Small intestine (tissue), 7 donors: ENCODE measurements at regions not wholly inside any gene's neighbourhood (a gene's known extent, or its start where the extent isn't known, plus 50 kb on each side); places are given as distances from the start of the nearest gene placed in this dataset.

Experiments used
- DNase-seq, 2 donors: peaks; one replicate each; pipeline versions ENCODE4 v3.0.0 to v3.0.0-alpha.2; 2013
- FAIRE-seq: peaks from 2 replicates; lab custom pipeline; 2012; peaks lifted over from hg19 to GRCh38; lab: Jason Lieb, UNC
- H3K27ac ChIP-seq, 3 donors: one replicate each; pipeline ENCODE4 v1.5.1; 2013; ENCODE audit warnings: low read length in 2 of 3, mild to moderate bottlenecking in 2 of 3, control low read depth in 1 of 3, inconsistent platforms in 1 of 3, low read depth in 1 of 3, moderate library complexity in 1 of 3
- H3K27me3 ChIP-seq, 3 donors: one replicate each; pipeline ENCODE4 v1.6.1; 2013; ENCODE audit warnings: low read length in 3 of 3, inconsistent platforms in 1 of 3; ENCODE audit not compliant: control insufficient read depth in 3 of 3, insufficient read depth in 3 of 3
- H3K36me3 ChIP-seq, 3 donors: one replicate each; pipeline ENCODE4 v1.6.1; 2013; ENCODE audit warnings: low read length in 3 of 3, inconsistent platforms in 1 of 3, low read depth in 1 of 3, mild to moderate bottlenecking in 1 of 3, moderate library complexity in 1 of 3; ENCODE audit not compliant: control insufficient read depth in 3 of 3, insufficient read depth in 2 of 3
- H3K4me1 ChIP-seq, 3 donors: one replicate each; pipeline ENCODE4 v1.6.1; 2013; ENCODE audit warnings: low read length in 2 of 3, inconsistent platforms in 1 of 3, low read depth in 1 of 3, mild to moderate bottlenecking in 1 of 3, moderate library complexity in 1 of 3; ENCODE audit not compliant: control insufficient read depth in 3 of 3, insufficient read depth in 2 of 3
- H3K4me3 ChIP-seq, 3 donors: one replicate each; pipeline ENCODE4 v1.5.1; 2013; ENCODE audit warnings: low read length in 3 of 3, control low read depth in 1 of 3, inconsistent platforms in 1 of 3, low read depth in 1 of 3, mild to moderate bottlenecking in 1 of 3, moderate library complexity in 1 of 3
- H3K9me3 ChIP-seq, 2 donors: one replicate each; pipeline ENCODE4 v1.6.1; 2013; ENCODE audit warnings: low read depth in 1 of 2, low read length in 1 of 2; ENCODE audit not compliant: control insufficient read depth in 2 of 2, insufficient read depth in 1 of 2
- WGBS, 3 donors: extraction: QIAGEN DNeasy Blood & Tissue Kit; methylation state at CpG; one replicate each; pipeline ENCODE4 v1.1.7; 2013; 5-methylcytosine and 5-hydroxymethylcytosine counted together
- donor health status: healthy with polysubstance abuse.
- donor health status: control.
- donor health status: control.
- donor health status: Bipolar disorder and iron deficiency.
- donor health status: healthy.

DNA sequence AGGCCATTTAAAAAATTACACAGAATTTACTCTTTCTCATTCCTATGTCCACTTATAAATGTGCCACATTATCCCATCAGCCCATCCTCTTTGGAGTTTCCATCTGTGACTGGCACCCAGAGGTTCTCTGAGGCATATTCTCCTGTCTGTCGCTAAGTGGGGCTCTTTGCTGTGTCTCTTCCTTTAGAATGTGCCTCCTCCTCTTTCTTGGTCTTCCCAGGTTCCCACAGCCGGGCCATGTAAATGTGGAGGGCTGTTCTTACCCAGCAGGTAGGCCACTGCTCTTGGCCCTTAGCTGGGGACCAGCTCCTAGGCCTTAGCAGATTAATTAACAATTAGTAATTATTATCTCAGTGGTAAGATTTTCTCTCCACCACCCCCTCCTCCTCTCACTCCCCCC is 167.0 kb downstream of the INSIG2 start:
- H3K36me3 ChIP-seq = no peaks in the 10 kb centered on the region
- WGBS, 3 donors = 56 to 97% (median 89%) methylated on average over 2 of the region's 2 CpGs
- no peak overlapping the region for H3K27ac ChIP-seq
- DNase-seq (no peak), FAIRE-seq (no peak)
- H3K4me3 ChIP-seq = no peak overlapping the region
- H3K9me3 ChIP-seq = peaks cover 0 to 2% of the 10 kb centered on the region in 2 donors
- H3K27me3 ChIP-seq = no peaks in the 10 kb centered on the region
- peaks cover 0 to 11% (median 4%) of the 10 kb centered on the region in 3 donors for H3K4me1 ChIP-seq

DNA sequence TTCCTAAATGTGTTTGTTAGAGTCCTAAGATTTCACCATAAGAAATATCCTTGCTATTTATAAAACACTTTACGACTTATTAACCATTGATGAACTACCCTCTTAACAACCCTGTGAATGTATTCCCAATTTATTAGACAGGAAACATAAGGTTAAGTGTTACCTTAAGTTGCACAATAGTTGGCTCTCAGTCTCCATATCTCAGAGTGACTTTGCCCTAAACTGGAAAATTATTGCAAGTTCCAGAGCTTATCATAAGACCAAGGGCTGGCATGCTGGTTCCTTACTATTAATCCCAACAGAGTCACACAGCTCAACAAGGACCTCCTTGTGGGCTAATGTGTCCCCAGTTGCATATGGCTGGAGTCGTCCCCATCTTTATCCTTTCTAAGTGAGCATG is 165.8 kb downstream of the INSIG2 start:
- H3K27me3 ChIP-seq = peaks cover 0 to 2% (median 0%) of the 10 kb centered on the region in 3 donors
- peak; percentile 59 to 69 for DNase-seq
- H3K27ac ChIP-seq = no peak overlapping the region
- peaks cover 0 to 11% (median 4%) of the 10 kb centered on the region in 3 donors for H3K4me1 ChIP-seq
- WGBS, 3 donors = 19 to 58% (median 35%) methylated on average over 2 of the region's 2 CpGs
- FAIRE-seq = no peak
- H3K36me3 ChIP-seq = no peaks in the 10 kb centered on the region
- H3K9me3 ChIP-seq = peaks cover 0 to 2% of the 10 kb centered on the region in 2 donors
- no peak overlapping the region for H3K4me3 ChIP-seq

DNA sequence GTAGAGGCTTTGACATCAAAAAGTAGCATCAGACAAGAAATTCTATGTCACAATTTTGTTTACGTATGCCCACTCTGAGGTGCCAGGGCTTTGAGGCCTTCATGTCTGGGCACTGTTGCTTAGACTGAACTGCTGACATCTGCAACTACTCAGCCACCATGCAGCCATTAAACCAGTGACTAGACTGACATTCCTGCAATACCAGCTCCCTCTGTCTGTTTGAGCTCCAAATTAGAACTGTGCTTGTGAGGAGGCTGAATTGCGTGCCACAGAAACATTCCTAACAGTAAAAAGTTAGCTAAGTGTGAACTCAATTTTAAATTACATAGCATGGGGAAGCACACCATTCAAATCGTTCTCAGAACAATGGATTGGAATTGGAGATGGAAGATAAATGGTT is 163.2 kb downstream of the INSIG2 start:
- peaks cover 0 to 4% (median 2%) of the 10 kb centered on the region in 3 donors for H3K27me3 ChIP-seq
- no peak for FAIRE-seq
- H3K4me3 ChIP-seq = no peak overlapping the region
- no peak for DNase-seq
- H3K27ac ChIP-seq = no peak overlapping the region
- peaks cover 0 to 2% of the 10 kb centered on the region in 2 donors for H3K9me3 ChIP-seq
- no peaks in the 10 kb centered on the region for H3K36me3 ChIP-seq
- 80 to 92% (median 88%) methylated on average over 3 of the region's 3 CpGs for WGBS, 3 donors
- peaks cover 0 to 11% (median 4%) of the 10 kb centered on the region in 3 donors for H3K4me1 ChIP-seq

DNA sequence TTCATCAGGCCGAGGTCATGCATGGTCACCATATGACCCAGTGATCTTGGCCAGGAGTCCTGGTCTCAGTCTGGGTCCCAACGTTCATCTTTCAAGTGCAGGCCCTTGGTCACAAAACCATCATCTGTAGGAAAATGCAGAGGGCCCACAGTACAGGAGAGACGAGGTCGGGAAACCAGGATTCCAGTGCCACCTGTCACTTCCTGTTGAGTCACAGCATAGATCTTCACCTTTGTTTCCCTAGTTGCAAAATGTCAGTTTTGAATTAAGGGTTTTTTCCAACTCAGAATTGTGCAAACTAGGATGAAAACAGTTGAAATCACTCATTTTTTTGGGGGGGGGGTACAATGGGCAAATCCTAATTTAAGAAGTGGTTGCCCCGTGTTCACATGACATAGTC is 162.2 kb downstream of the INSIG2 start:
- DNase-seq = no peak
- WGBS, 3 donors = 65 to 72% (median 67%) methylated on average over 5 of the region's 5 CpGs
- H3K4me1 ChIP-seq = peaks cover 0 to 11% (median 4%) of the 10 kb centered on the region in 3 donors
- peaks cover 0 to 5% (median 4%) of the 10 kb centered on the region in 3 donors for H3K27me3 ChIP-seq
- H3K27ac ChIP-seq = no peak overlapping the region
- H3K9me3 ChIP-seq = no peaks in the 10 kb centered on the region
- no peak for FAIRE-seq
- no peaks in the 10 kb centered on the region for H3K36me3 ChIP-seq
- no peak overlapping the region for H3K4me3 ChIP-seq

DNA sequence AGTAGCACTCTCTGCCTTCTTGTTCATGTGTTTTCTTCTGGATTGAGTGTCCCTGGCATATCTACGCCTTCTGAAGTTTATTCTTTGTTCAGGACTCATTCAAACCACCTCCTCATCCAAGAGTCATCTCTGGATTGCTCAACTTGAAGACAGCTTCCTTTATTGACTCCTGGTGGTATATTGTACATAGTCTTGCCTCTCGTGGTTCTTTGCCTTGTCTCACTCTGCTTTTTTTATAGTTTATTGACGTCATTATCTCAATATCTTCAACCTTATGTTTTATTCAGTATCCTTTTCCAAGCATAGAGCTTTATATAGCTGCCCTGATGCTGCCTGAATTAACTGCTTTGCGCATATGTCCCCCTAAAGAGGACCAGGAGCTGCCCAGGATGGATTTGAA is 161.7 kb downstream of the INSIG2 start:
- Histone ChIP-seq H3K9me3 (no peaks in the 10 kb centered on the region), H3K27me3 (peaks cover 0 to 5% (median 4%) of the 10 kb centered on the region in 3 donors), H3K4me3 (no peak overlapping the region), H3K27ac (no peak overlapping the region), H3K36me3 (no peaks in the 10 kb centered on the region), H3K4me1 (peaks cover 0 to 11% (median 4%) of the 10 kb centered on the region in 3 donors)
- DNase-seq (no peak), FAIRE-seq (no peak)
- 38 to 63% (median 45%) methylated on average over 4 of the region's 4 CpGs for WGBS, 3 donors

DNA sequence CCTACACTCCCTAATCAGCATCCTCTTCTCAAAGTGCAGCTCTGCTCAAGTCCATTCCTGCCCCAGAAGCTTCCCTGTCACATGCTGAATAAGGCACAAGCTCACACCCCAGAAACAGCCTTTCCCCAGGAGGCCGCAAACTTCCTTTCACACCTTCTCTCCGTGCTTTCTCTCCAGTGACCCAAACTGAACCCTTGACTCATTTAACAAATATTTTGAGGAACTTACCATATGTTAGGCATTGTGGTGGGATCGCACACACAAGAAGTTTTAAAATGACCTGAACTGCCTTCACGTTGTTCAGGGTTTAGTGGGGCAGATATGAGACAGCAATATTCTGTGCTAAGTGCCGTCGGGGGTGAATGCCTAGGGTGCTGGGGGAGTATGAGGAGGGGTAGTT is 161.3 kb downstream of the INSIG2 start:
- WGBS, 3 donors = 63 to 70% (median 70%) methylated on average over 6 of the region's 6 CpGs
- FAIRE-seq = no peak

DNA sequence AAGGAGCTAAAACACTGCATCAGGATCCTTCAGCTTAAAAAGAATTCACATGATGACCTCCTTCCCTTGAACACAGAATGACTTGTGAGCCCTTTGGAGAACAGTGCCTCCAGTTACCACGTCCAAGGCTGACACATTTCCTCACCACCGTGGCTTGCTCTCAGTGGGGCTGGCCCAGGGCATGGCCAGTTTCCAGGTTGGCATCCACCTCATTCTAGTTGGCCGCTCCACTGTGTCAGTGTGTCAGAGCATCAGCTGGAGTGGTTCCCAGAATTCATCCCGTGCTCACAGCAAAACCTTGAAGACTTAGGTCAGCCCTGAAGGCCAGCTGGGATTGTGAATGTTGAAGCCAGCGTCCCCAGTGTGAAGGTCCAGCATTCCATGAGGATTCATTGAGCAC is 158.5 kb downstream of the INSIG2 start:
- peaks cover 0 to 10% (median 8%) of the 10 kb centered on the region in 3 donors for H3K27me3 ChIP-seq
- no peaks in the 10 kb centered on the region for H3K4me1 ChIP-seq
- no peak for FAIRE-seq
- 70 to 76% (median 75%) methylated on average over 5 of the region's 5 CpGs for WGBS, 3 donors
- no peak overlapping the region for H3K27ac ChIP-seq
- no peak for DNase-seq
- H3K9me3 ChIP-seq = no peaks in the 10 kb centered on the region
- H3K4me3 ChIP-seq = no peak overlapping the region
- no peaks in the 10 kb centered on the region for H3K36me3 ChIP-seq

More for the DNA sequence above, 161.3 kb downstream of the INSIG2 start:
- DNase-seq = no peak
- Histone ChIP-seq H3K36me3 (no peaks in the 10 kb centered on the region), H3K4me1 (peaks cover 0 to 8% (median 4%) of the 10 kb centered on the region in 3 donors), H3K27me3 (peaks cover 0 to 5% (median 4%) of the 10 kb centered on the region in 3 donors), H3K4me3 (no peak overlapping the region), H3K27ac (no peak overlapping the region), H3K9me3 (no peaks in the 10 kb centered on the region)

DNA sequence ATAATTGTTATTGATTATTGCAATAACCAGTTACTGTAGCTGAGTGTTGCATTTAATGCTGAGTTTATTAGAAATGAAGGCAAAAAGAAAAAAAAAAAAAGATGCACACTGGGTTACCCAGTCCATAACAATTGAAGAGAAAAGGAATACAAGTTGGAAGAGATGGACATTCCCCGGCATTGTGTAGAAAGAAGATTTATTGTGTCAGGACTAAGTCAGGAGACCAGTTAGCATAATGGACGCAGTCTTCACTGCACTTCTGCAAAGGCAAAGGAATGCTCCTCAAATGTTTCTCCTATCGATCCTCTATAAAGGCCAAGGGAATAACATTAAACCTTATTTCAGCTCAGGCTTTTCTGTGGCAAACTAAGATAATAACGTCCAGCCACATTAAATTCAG is 157.8 kb downstream of the INSIG2 start:
- DNase-seq = no peak
- no peak for FAIRE-seq
- WGBS, 3 donors = 84 to 85% (median 85%) methylated on average over 4 of the region's 4 CpGs

DNA sequence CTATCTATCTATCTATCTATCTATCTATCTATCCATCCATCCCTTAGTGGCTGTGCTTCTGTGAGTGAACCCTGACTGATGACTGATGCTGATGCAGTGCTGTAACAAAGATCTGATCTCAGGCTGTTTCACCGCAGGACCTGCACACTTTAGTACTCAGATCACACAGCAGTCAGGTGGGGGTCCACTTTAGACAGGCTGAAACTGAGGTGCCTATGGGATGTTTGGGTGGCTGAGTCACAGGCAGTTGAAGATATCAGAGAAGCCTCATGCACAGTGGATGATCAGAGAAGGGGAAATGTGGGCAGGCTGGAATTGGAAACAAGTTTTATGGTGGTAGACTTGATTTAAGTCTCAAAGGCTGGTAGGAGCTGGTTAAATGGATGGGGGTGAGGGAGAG is 156.4 kb downstream of the INSIG2 start:
- H3K27me3 ChIP-seq = peaks cover 0 to 10% (median 6%) of the 10 kb centered on the region in 3 donors
- no peaks in the 10 kb centered on the region for H3K4me1 ChIP-seq
- WGBS, 3 donors = 95 to 100% (median 98%) methylated on average over 1 of the region's 1 CpG
- H3K27ac ChIP-seq = no peak overlapping the region
- H3K9me3 ChIP-seq = no peaks in the 10 kb centered on the region
- no peak overlapping the region for H3K4me3 ChIP-seq
- DNase-seq (no peak), FAIRE-seq (no peak)
- no peaks in the 10 kb centered on the region for H3K36me3 ChIP-seq

More for the DNA sequence above, 157.8 kb downstream of the INSIG2 start:
- H3K27me3 ChIP-seq = peaks cover 0 to 10% (median 8%) of the 10 kb centered on the region in 3 donors
- H3K36me3 ChIP-seq = no peaks in the 10 kb centered on the region
- H3K9me3 ChIP-seq = no peaks in the 10 kb centered on the region
- H3K4me1 ChIP-seq = no peaks in the 10 kb centered on the region
- no peak overlapping the region for H3K27ac ChIP-seq
- H3K4me3 ChIP-seq = no peak overlapping the region
